Breast epithelium (tissue), 3 donors: ENCODE measurements at regions not wholly inside any gene's neighbourhood (a gene's known extent, or its start where the extent isn't known, plus 50 kb on each side); places are given as distances from the start of the nearest gene placed in this dataset.

Source experiments
- POLR2A ChIP-seq: fragments of 450-650 bp; IDR thresholded peaks from one replicate; pipeline ENCODE4 v1.6.1; 2016; ENCODE audit warnings: antibody characterized with exemption, mild to moderate bottlenecking, moderate library complexity
- TF ChIP-seq, protein P1 (sequence below), 3 donors: fragments of 450-650 bp; IDR thresholded peaks; one replicate each; pipeline ENCODE4 v1.5.1; 2016 to 2017; ENCODE audit warnings: antibody characterized with exemption in 3 of 3, mild to moderate bottlenecking in 3 of 3, moderate library complexity in 3 of 3

DNA sequence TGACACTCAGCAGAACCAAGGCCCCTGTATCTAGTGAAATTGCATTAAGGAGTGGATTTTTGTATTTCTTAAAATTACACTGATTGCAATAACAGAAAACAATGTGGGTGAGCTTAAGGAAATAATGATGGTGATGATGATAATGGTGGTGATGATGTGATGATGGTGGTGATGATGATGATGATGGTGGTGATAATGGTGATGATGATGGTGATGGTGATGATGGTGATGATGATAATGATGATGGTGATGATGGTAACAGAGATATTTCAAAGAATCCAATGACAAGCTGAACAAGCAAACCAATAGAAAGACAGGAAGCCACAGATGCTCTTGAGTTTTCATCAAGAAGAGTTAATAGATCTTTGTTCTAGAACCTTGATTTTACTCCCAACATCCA lies 630.7 kb upstream of the AUTS2 start:
- TF ChIP-seq, protein P1, sequence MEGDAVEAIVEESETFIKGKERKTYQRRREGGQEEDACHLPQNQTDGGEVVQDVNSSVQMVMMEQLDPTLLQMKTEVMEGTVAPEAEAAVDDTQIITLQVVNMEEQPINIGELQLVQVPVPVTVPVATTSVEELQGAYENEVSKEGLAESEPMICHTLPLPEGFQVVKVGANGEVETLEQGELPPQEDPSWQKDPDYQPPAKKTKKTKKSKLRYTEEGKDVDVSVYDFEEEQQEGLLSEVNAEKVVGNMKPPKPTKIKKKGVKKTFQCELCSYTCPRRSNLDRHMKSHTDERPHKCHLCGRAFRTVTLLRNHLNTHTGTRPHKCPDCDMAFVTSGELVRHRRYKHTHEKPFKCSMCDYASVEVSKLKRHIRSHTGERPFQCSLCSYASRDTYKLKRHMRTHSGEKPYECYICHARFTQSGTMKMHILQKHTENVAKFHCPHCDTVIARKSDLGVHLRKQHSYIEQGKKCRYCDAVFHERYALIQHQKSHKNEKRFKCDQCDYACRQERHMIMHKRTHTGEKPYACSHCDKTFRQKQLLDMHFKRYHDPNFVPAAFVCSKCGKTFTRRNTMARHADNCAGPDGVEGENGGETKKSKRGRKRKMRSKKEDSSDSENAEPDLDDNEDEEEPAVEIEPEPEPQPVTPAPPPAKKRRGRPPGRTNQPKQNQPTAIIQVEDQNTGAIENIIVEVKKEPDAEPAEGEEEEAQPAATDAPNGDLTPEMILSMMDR (IDR thresholded peaks at IDR 0.05), result no peak
- TF ChIP-seq POLR2A, result no peak
